ENCODE measurements at regions not wholly inside any gene's neighbourhood (a gene's known extent, or its start where the extent isn't known, plus 50 kb on each side); places are given as distances from the start of the nearest gene placed in this dataset.

- no peak overlapping the region for H3K4me3 ChIP-seq (ENCODE audit: low read depth, low read length)
- TF ChIP-seq CTCF (IDR thresholded peaks at IDR 0.05; ENCODE audit: insufficient read depth, low read depth, low read length, missing control alignments), result no peak
- DNase-seq (ENCODE audit: low read depth), result no peak
These were observed 62.6 kb upstream of the TNFRSF21 start for GRCh38 chr6:47372318-47372717.

GRCh38 chr6:47375426-47375825, 65.7 kb upstream of the TNFRSF21 start:
- DNase-seq (ENCODE audit: low read depth), result no peak
- no peak overlapping the region for H3K4me3 ChIP-seq (ENCODE audit: low read depth, low read length)
- no peak for TF ChIP-seq CTCF (IDR thresholded peaks at IDR 0.05; ENCODE audit: insufficient read depth, low read depth, low read length, missing control alignments)

GRCh38 chr6:47376930-47377329, 67.2 kb upstream of the TNFRSF21 start:
- H3K4me3 ChIP-seq (ENCODE audit: low read depth, low read length), result no peak overlapping the region
- no peak for DNase-seq (ENCODE audit: low read depth)
- no peak for TF ChIP-seq CTCF (IDR thresholded peaks at IDR 0.05; ENCODE audit: insufficient read depth, low read depth, low read length, missing control alignments)

- H3K4me3 ChIP-seq (ENCODE audit: low read depth, low read length), result no peak overlapping the region
- no peak for DNase-seq (ENCODE audit: low read depth)
- no peak for TF ChIP-seq CTCF (IDR thresholded peaks at IDR 0.05; ENCODE audit: insufficient read depth, low read depth, low read length, missing control alignments)
These were observed 68.3 kb upstream of the TNFRSF21 start for GRCh38 chr6:47377971-47378370.

- no peak for DNase-seq (ENCODE audit: low read depth)
- no peak for TF ChIP-seq CTCF (IDR thresholded peaks at IDR 0.05; ENCODE audit: insufficient read depth, low read depth, low read length, missing control alignments)
- H3K4me3 ChIP-seq (ENCODE audit: low read depth, low read length), result no peak overlapping the region
These were observed 69.6 kb upstream of the TNFRSF21 start for GRCh38 chr6:47379328-47379727.

- TF ChIP-seq CTCF (IDR thresholded peaks at IDR 0.05; ENCODE audit: insufficient read depth, low read depth, low read length, missing control alignments), result no peak
- H3K4me3 ChIP-seq (ENCODE audit: low read depth, low read length), result no peak overlapping the region
- no peak for DNase-seq (ENCODE audit: low read depth)
These were observed 70.5 kb upstream of the TNFRSF21 start for GRCh38 chr6:47380251-47380650.

GRCh38 chr6:47381036-47381435, 71.3 kb upstream of the TNFRSF21 start:
- DNase-seq (ENCODE audit: low read depth), result no peak
- TF ChIP-seq CTCF (IDR thresholded peaks at IDR 0.05; ENCODE audit: insufficient read depth, low read depth, low read length, missing control alignments), result no peak
- H3K4me3 ChIP-seq (ENCODE audit: low read depth, low read length), result no peak overlapping the region
